GM06990 (cell line): ENCODE measurements at regions not wholly inside any gene's neighbourhood (a gene's known extent, or its start where the extent isn't known, plus 50 kb on each side); places are given as distances from the start of the nearest gene placed in this dataset.

Source experiments
- DNase-seq: peaks from one replicate; pipeline ENCODE4 v3.0.0-alpha.2; 2011; ENCODE audit not compliant: insufficient read length; ENCODE audit errors: extremely low read depth
- H3K27me3 ChIP-seq: replicated peaks from 2 replicates; pipeline ENCODE4 v1.6.0; 2011; ENCODE audit warnings: low read length; ENCODE audit not compliant: control insufficient read depth, insufficient read depth
- H3K36me3 ChIP-seq: 2 replicates; pipeline ENCODE4 v1.5.1; 2011; ENCODE audit warnings: low read length; ENCODE audit not compliant: control insufficient read depth, insufficient read depth
- H3K4me3 ChIP-seq: replicated peaks from 2 replicates; pipeline ENCODE4 v1.5.1; 2011; ENCODE audit warnings: low read depth, mild to moderate bottlenecking, control low read depth, low read length
- CTCF ChIP-seq: IDR thresholded peaks from 2 replicates; pipeline ENCODE4 v1.5.1; 2011; ENCODE audit warnings: low read length, control low read depth, mild to moderate bottlenecking, inconsistent platforms; ENCODE audit not compliant: insufficient read depth, poor library complexity, severe bottlenecking

GRCh38 chr1:162964901-162965300 lies 103.9 kb upstream of the CCDC190 start:
- TF ChIP-seq CTCF = no peak
- no peaks in the 10 kb centered on the region for H3K36me3 ChIP-seq

GRCh38 chr1:162956922-162957321 lies 95.9 kb upstream of the CCDC190 start:
- H3K4me3 ChIP-seq = no peak overlapping the region
- no peaks in the 10 kb centered on the region for H3K27me3 ChIP-seq
- no peak for DNase-seq
- no peak for TF ChIP-seq CTCF
- no peaks in the 10 kb centered on the region for H3K36me3 ChIP-seq

More at GRCh38 chr1:162964901-162965300, 103.9 kb upstream of the CCDC190 start:
- Histone ChIP-seq H3K27me3 (no peaks in the 10 kb centered on the region; the same call in 1 of the 2 replicates), H3K4me3 (no peak overlapping the region)
- no peak for DNase-seq

- no peak for DNase-seq
- Histone ChIP-seq H3K27me3 (no peaks in the 10 kb centered on the region), H3K36me3 (no peaks in the 10 kb centered on the region), H3K4me3 (no peak overlapping the region)
- no peak for TF ChIP-seq CTCF
Measured at GRCh38 chr1:162954824-162955223, 93.8 kb upstream of the CCDC190 start.

GRCh38 chr1:162952956-162953355 lies 92.0 kb upstream of the CCDC190 start:
- no peaks in the 10 kb centered on the region for H3K27me3 ChIP-seq
- TF ChIP-seq CTCF = no peak
- no peak for DNase-seq
- H3K36me3 ChIP-seq = no peaks in the 10 kb centered on the region
- H3K4me3 ChIP-seq = no peak overlapping the region

- Histone ChIP-seq H3K36me3 (no peaks in the 10 kb centered on the region), H3K4me3 (no peak overlapping the region), H3K27me3 (no peaks in the 10 kb centered on the region)
- peak; percentile 12 for DNase-seq
- TF ChIP-seq CTCF = no peak
Measured at GRCh38 chr1:162951553-162952315, 90.8 kb upstream of the CCDC190 start.
